PFSK-1 (cell line): ENCODE measurements at regions not wholly inside any gene's neighbourhood (a gene's known extent, or its start where the extent isn't known, plus 50 kb on each side); places are given as distances from the start of the nearest gene placed in this dataset.

ENCODE experiments used
- FOXP2 ChIP-seq: optimal IDR thresholded peaks from 2 replicates; pipeline ENCODE3; 2011; ENCODE audit warnings: borderline replicate concordance, control low read depth, inconsistent platforms; ENCODE audit not compliant: insufficient read depth; ENCODE audit errors: extremely low read length, extremely low read depth
- POLR2AphosphoS5 ChIP-seq: IDR thresholded peaks from 2 replicates; pipeline ENCODE4 v1.6.1; 2012; ENCODE audit warnings: low read depth, mild to moderate bottlenecking, control low read depth, low read length, moderate library complexity
- REST ChIP-seq, 2 experiments: IDR thresholded peaks; 2 replicates each; pipeline versions ENCODE4 v1.6.1 to v1.8.0; 2011 to 2012; ENCODE audit warnings: low read depth in 2 of 2, low read length in 2 of 2, control low read depth in 1 of 2, inconsistent platforms in 1 of 2, mild to moderate bottlenecking in 1 of 2, moderate library complexity in 1 of 2; ENCODE audit not compliant: insufficient read depth in 1 of 2
- SIN3A ChIP-seq: IDR thresholded peaks from 2 replicates; pipeline ENCODE4 v1.6.1; 2012; ENCODE audit warnings: mild to moderate bottlenecking, low read length, moderate library complexity, borderline replicate concordance; ENCODE audit not compliant: insufficient read depth
- TAF1 ChIP-seq: IDR thresholded peaks from 2 replicates; pipeline ENCODE4 v1.6.1; 2012; ENCODE audit warnings: low read length, control low read depth, borderline replicate concordance; ENCODE audit not compliant: insufficient read depth

GRCh38 chr13:107276936-107277335 lies 709.0 kb upstream of the ARGLU1 start:
- TF ChIP-seq REST (IDR thresholded peaks at IDR 0.05; ENCODE audit: insufficient read depth in 1 of 2, low read depth in 2 of 2, low read length in 2 of 2), result no peak
- no peak for TF ChIP-seq POLR2AphosphoS5
- TF ChIP-seq SIN3A, result no peak
- TF ChIP-seq TAF1, result no peak
- TF ChIP-seq FOXP2, result no peak
